H1 (cell line): ENCODE measurements at regions not wholly inside any gene's neighbourhood (a gene's known extent, or its start where the extent isn't known, plus 50 kb on each side); places are given as distances from the start of the nearest gene placed in this dataset.

Experiments used
- ATF2 ChIP-seq: IDR thresholded peaks from 2 replicates; pipeline ENCODE4 v1.6.1; 2012; ENCODE audit warnings: low read length, inconsistent platforms
- SAP30 ChIP-seq: fragments of 300-600 bp; sonication (generic); IDR thresholded peaks from 2 replicates; pipeline ENCODE4 v1.7.1; 2012; ENCODE audit warnings: low read length, moderate library complexity, mild to moderate bottlenecking, inconsistent platforms; ENCODE audit not compliant: insufficient read depth, insufficient replicate concordance
- TF ChIP-seq, protein P1 (sequence below): IDR thresholded peaks from 2 replicates; pipeline ENCODE4 v1.6.1; 2011; ENCODE audit warnings: low read depth, mild to moderate bottlenecking, low read length; ENCODE audit not compliant: insufficient read depth
- TF ChIP-seq, protein P2 (sequence below), 3 experiments: IDR thresholded peaks; 1 replicate in 2 of 3; 2 replicates in 1 of 3; pipeline versions ENCODE4 v1.5.1 to v1.6.1; 2011; ENCODE audit warnings: low read length in 3 of 3, mild to moderate bottlenecking in 3 of 3, inconsistent platforms in 2 of 3, low read depth in 1 of 3, moderate library complexity in 1 of 3; ENCODE audit not compliant: insufficient read depth in 1 of 3; ENCODE audit errors: control extremely low read depth in 1 of 3

GRCh38 chr1:164311377-164311776, 247.6 kb upstream of the PBX1 start:
- no peak for TF ChIP-seq ATF2
- TF ChIP-seq SAP30 = no peak
- TF ChIP-seq, protein P1, sequence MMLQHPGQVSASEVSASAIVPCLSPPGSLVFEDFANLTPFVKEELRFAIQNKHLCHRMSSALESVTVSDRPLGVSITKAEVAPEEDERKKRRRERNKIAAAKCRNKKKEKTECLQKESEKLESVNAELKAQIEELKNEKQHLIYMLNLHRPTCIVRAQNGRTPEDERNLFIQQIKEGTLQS = no peak
- TF ChIP-seq, protein P2, sequence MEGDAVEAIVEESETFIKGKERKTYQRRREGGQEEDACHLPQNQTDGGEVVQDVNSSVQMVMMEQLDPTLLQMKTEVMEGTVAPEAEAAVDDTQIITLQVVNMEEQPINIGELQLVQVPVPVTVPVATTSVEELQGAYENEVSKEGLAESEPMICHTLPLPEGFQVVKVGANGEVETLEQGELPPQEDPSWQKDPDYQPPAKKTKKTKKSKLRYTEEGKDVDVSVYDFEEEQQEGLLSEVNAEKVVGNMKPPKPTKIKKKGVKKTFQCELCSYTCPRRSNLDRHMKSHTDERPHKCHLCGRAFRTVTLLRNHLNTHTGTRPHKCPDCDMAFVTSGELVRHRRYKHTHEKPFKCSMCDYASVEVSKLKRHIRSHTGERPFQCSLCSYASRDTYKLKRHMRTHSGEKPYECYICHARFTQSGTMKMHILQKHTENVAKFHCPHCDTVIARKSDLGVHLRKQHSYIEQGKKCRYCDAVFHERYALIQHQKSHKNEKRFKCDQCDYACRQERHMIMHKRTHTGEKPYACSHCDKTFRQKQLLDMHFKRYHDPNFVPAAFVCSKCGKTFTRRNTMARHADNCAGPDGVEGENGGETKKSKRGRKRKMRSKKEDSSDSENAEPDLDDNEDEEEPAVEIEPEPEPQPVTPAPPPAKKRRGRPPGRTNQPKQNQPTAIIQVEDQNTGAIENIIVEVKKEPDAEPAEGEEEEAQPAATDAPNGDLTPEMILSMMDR (IDR thresholded peaks at IDR 0.05; ENCODE audit: control extremely low read depth in 1 of 3, insufficient read depth in 1 of 3, low read depth in 1 of 3, low read length in 3 of 3) = no peak
